GM12878 (cell line): ENCODE measurements at regions not wholly inside any gene's neighbourhood (a gene's known extent, or its start where the extent isn't known, plus 50 kb on each side); places are given as distances from the start of the nearest gene placed in this dataset.

Experiments
- ATAC-seq: fragments of 200-7000 bp; cut with Tn5 transposase; 3 replicates; pipeline ENCODE4 v1.9.1; 2020; ENCODE audit warnings: mild to moderate bottlenecking, moderate library complexity
- BruUV-seq: library from RNA; stranded (reverse); fragments of 400-500 nt; replicated peaks from 2 replicates; lab custom pipeline; 2021; lab: Mats Ljungman, UMichigan
- CTCF ChIA-PET: fragments of 300-600 bp; sonication (Branson Sonifier 250); formaldehyde crosslinking; extraction: SDS; loops from one replicate; lab custom pipeline; 2021; ENCODE audit warnings: inconsistent platforms; lab: Yijun Ruan, JAX
- POLR2A ChIA-PET: fragments of 350-600 bp; formaldehyde crosslinking; extraction: SDS; loops from one replicate; lab custom pipeline; 2021; ENCODE audit warnings: inconsistent platforms; lab: Charles Lee
- RAD21 ChIA-PET: fragments of 300-600 bp; sonication (Branson Sonifier 250); formaldehyde crosslinking; loops from one replicate; lab custom pipeline; 2023; ENCODE audit warnings: antibody characterized with exemption; ENCODE audit not compliant: unreplicated experiment; lab: Charles Lee
- SMC1A ChIA-PET: fragments of 300-600 bp; sonication (Branson Sonifier 250); formaldehyde crosslinking; loops from one replicate; lab custom pipeline; 2023; ENCODE audit not compliant: unreplicated experiment, uncharacterized antibody; lab: Charles Lee
- DNase-seq: peaks from one replicate; pipeline ENCODE4 v3.0.0-alpha.2; 2011; ENCODE audit warnings: low read depth, low spot score
- FAIRE-seq: peaks from 3 replicates; lab custom pipeline; 2011; peaks lifted over from hg19 to GRCh38; lab: Jason Lieb, UNC
- H2AFZ ChIP-seq: 2 replicates; pipeline ENCODE4 v1.6.0; 2011; ENCODE audit warnings: low read depth, low read length, control low read depth; ENCODE audit not compliant: control insufficient read depth
- H3K27ac ChIP-seq: 2 replicates; pipeline ENCODE4 v1.5.1; 2011; ENCODE audit warnings: control low read depth; ENCODE audit not compliant: control insufficient read depth, insufficient read depth
- H3K27me3 ChIP-seq, 2 experiments: replicated peaks in 1 of 2; 2 replicates each; pipeline versions ENCODE4 v1.6.0 to v1.6.1; 2011; ENCODE audit warnings: low read length in 1 of 2; ENCODE audit not compliant: control insufficient read depth in 2 of 2, insufficient read depth in 2 of 2
- H3K36me3 ChIP-seq, 2 experiments: 2 replicates each; pipeline ENCODE4 v1.5.1; 2011; ENCODE audit warnings: low read length in 1 of 2; ENCODE audit not compliant: control insufficient read depth in 2 of 2, insufficient read depth in 2 of 2
- H3K4me1 ChIP-seq: 2 replicates; pipeline ENCODE4 v1.6.1; 2011; ENCODE audit warnings: mild to moderate bottlenecking, low read length, moderate library complexity, mixed read lengths; ENCODE audit not compliant: control insufficient read depth, insufficient read depth
- H3K4me2 ChIP-seq: 2 replicates; pipeline ENCODE4 v1.6.0; 2011; ENCODE audit warnings: control low read depth; ENCODE audit not compliant: control insufficient read depth, insufficient read depth
- H3K4me3 ChIP-seq: fragments of 200-600 bp; sonication (generic); 2 replicates; pipeline ENCODE4 v1.5.1; 2016
- H3K79me2 ChIP-seq: 2 replicates; pipeline ENCODE4 v1.6.0; 2011; ENCODE audit warnings: low read length; ENCODE audit not compliant: control insufficient read depth, insufficient read depth
- H3K9ac ChIP-seq: 2 replicates; pipeline ENCODE4 v1.8.0; 2011; ENCODE audit warnings: low read length, control low read depth, mixed read lengths; ENCODE audit not compliant: control insufficient read depth, insufficient read depth
- H3K9me3 ChIP-seq: replicated peaks from 3 replicates; pipeline ENCODE4 v1.5.1; 2011; ENCODE audit warnings: mild to moderate bottlenecking, low read length; ENCODE audit not compliant: control insufficient read depth, insufficient read depth
- H4K20me1 ChIP-seq: 2 replicates; pipeline ENCODE4 v1.6.0; 2011; ENCODE audit not compliant: control insufficient read depth, insufficient read depth
- BCL11A ChIP-seq: IDR thresholded peaks from 2 replicates; pipeline ENCODE4 v1.6.1; 2011; ENCODE audit warnings: low read depth, low read length
- CEBPZ ChIP-seq: fragments of 150-350 bp; IDR thresholded peaks from 2 replicates; pipeline ENCODE4 v1.6.1; 2016; ENCODE audit warnings: low read depth, low read length
- FOXK2 ChIP-seq: fragments of 450-650 bp; IDR thresholded peaks from 2 replicates; pipeline ENCODE4 v1.6.1; 2017; ENCODE audit warnings: mild to moderate bottlenecking, moderate library complexity
- HSF1 ChIP-seq: fragments of 150-350 bp; IDR thresholded peaks from 2 replicates; pipeline ENCODE4 v1.6.1; 2014; ENCODE audit warnings: mild to moderate bottlenecking, low read depth, low read length
- IRF5 ChIP-seq: fragments of 450-650 bp; IDR thresholded peaks from 2 replicates; pipeline ENCODE4 v1.6.1; 2017; ENCODE audit warnings: borderline replicate concordance
- MTA3 ChIP-seq: IDR thresholded peaks from 2 replicates; pipeline ENCODE4 v1.6.1; 2012; ENCODE audit warnings: low read length, inconsistent platforms, borderline replicate concordance
- PML ChIP-seq: IDR thresholded peaks from 2 replicates; pipeline ENCODE4 v1.6.1; 2012; ENCODE audit warnings: low read length, inconsistent platforms
- POLR2AphosphoS5 ChIP-seq: IDR thresholded peaks from 2 replicates; pipeline ENCODE4 v1.6.1; 2011; ENCODE audit warnings: mild to moderate bottlenecking, low read length, inconsistent platforms
- RB1 ChIP-seq: fragments of 450-650 bp; formaldehyde crosslinking; IDR thresholded peaks from 2 replicates; pipeline ENCODE4 v1.6.1; 2017; ENCODE audit warnings: mild to moderate bottlenecking, borderline replicate concordance
- ZBTB11 ChIP-seq: fragments of 450-650 bp; formaldehyde crosslinking; IDR thresholded peaks from 2 replicates; pipeline ENCODE4 v1.5.0; 2022; ENCODE audit warnings: mild to moderate bottlenecking, missing genetic modification characterization
- ZNF217 ChIP-seq: fragments of 450-650 bp; IDR thresholded peaks from 2 replicates; pipeline ENCODE4 v1.6.1; 2017; ENCODE audit warnings: antibody characterized with exemption, mild to moderate bottlenecking
- WGBS: methylation state at CpG from one replicate; pipeline ENCODE4 v1.1.6; 2016; ENCODE audit warnings: low lambda C conversion rate; ENCODE audit not compliant: insufficient replicate concordance, insufficient coverage; ENCODE audit errors: missing lambda C conversion rate; 5-methylcytosine and 5-hydroxymethylcytosine counted together
- in situ Hi-C: fragments of 300-500 bp; cut with MboI; formaldehyde crosslinking; loops from 9 replicates; pipeline ENCODE4 v1.14.3; 2018; ENCODE audit warnings: mixed read lengths
- intact Hi-C: fragments of 100-400 bp; cut with micrococcal nuclease; formaldehyde crosslinking; loops from one replicate; pipeline ENCODE4 v1.14.2; 2022; ENCODE audit not compliant: unreplicated experiment

GRCh38 chr9:14479163-14479560 lies 165.2 kb upstream of the NFIB start (continued):
- TF ChIP-seq ZBTB11 (CRISPR knock-in tag) = no peak
- no peak for TF ChIP-seq POLR2AphosphoS5
- TF ChIP-seq HSF1 = no peak
- no peak for TF ChIP-seq FOXK2

GRCh38 chr9:14478175-14479162 lies 164.5 kb upstream of the NFIB start:
- intact Hi-C loops (no loop called here), in situ Hi-C loops (no loop called here)
- Histone ChIP-seq H2AFZ (no peak overlapping the region), H3K9ac (no peak overlapping the region), H3K27ac (no peak overlapping the region), H3K4me2 (no peak overlapping the region), H4K20me1 (no peaks in the 10 kb centered on the region), H3K27me3 (no peaks in the 10 kb centered on the region; a peak in 1 of 4 replicates), H3K36me3 (no peaks in the 10 kb centered on the region), H3K9me3 (no peaks in the 10 kb centered on the region), H3K79me2 (no peaks in the 10 kb centered on the region), H3K4me3 (no peak overlapping the region), H3K4me1 (no peaks in the 10 kb centered on the region)
- 5% methylated on average over 3 of the region's 3 CpGs for WGBS
- TF ChIP-seq MTA3 (no peak), ZNF217 (no peak), IRF5 (no peak), RB1 (no peak), BCL11A (no peak), CEBPZ (no peak), PML (no peak)
- ChIA-PET SMC1A (no interaction called here), RAD21 (no interaction called here), POLR2A (interaction anchor here (0.8 kb wide), 1 partner anchor 14 kb away, joined by 3 read pairs; no protein-coding TSS in a partner anchor), CTCF (no interaction called here)
- DNase-seq = no peak
- no peak for FAIRE-seq
- no TSS peak for BruUV-seq
- no peak for ATAC-seq
